ENCODE measurements at regions not wholly inside any gene's neighbourhood (a gene's known extent, or its start where the extent isn't known, plus 50 kb on each side); places are given as distances from the start of the nearest gene placed in this dataset.

DNA sequence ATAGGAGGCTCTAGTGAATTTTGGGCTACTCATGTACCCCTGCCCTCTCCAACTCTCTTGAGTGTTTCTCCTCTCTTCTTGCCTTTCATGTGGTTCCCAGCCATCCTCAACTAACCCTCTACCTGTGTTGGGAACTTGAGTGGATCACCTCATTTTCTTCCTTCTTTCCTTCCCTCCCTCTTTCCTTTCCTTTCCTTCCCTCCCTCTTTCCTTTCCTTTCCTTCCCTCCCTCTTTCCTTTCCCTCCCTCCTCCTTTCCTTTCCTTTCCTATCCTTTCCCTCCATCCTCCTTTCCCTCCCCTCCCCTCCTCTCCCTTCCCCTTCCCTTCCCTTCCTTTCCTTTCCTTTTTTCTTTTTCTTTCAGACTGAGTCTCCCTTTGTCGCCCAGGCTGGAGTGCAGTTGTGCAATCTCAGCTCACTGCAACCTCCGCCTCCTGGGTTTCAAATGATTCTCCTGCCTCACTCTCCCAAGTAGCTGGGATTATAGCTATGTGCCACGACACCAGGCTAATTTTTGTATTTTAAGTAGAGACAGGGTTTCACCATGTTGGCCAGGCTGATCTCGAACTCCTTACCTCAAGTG is 63.8 kb downstream of the BTBD3 start:
- TF ChIP-seq, protein P1, sequence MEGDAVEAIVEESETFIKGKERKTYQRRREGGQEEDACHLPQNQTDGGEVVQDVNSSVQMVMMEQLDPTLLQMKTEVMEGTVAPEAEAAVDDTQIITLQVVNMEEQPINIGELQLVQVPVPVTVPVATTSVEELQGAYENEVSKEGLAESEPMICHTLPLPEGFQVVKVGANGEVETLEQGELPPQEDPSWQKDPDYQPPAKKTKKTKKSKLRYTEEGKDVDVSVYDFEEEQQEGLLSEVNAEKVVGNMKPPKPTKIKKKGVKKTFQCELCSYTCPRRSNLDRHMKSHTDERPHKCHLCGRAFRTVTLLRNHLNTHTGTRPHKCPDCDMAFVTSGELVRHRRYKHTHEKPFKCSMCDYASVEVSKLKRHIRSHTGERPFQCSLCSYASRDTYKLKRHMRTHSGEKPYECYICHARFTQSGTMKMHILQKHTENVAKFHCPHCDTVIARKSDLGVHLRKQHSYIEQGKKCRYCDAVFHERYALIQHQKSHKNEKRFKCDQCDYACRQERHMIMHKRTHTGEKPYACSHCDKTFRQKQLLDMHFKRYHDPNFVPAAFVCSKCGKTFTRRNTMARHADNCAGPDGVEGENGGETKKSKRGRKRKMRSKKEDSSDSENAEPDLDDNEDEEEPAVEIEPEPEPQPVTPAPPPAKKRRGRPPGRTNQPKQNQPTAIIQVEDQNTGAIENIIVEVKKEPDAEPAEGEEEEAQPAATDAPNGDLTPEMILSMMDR (IDR thresholded peaks at IDR 0.05 in 4 of 5, conservative IDR thresholded peaks at IDR 0.05 in 1 of 5) = no peak
- TF ChIP-seq POLR2A (IDR thresholded peaks at IDR 0.05) = no peak
